IMR-90 (cell line): ENCODE measurements at regions not wholly inside any gene's neighbourhood (a gene's known extent, or its start where the extent isn't known, plus 50 kb on each side); places are given as distances from the start of the nearest gene placed in this dataset.

Experiments
- ATAC-seq: fragments of 200-7000 bp; cut with Tn5 transposase; 2 replicates; pipeline ENCODE4 v1.9.1; 2020; ENCODE audit warnings: low read depth, mild to moderate bottlenecking, moderate library complexity
- BruUV-seq: library from RNA; stranded (reverse); fragments of 400-500 nt; replicated peaks from 2 replicates; lab custom pipeline; 2021; lab: Mats Ljungman, UMichigan
- CTCF ChIA-PET: fragments of 300-600 bp; formaldehyde crosslinking; extraction: SDS; loops from one replicate; lab custom pipeline; 2021; ENCODE audit warnings: antibody characterized with exemption; lab: Yijun Ruan, JAX
- POLR2A ChIA-PET: fragments of 300-600 bp; sonication (Branson Sonifier 250); formaldehyde crosslinking; loops from one replicate; lab custom pipeline; 2022; ENCODE audit warnings: antibody characterized with exemption; ENCODE audit not compliant: unreplicated experiment; lab: Charles Lee
- DNase-seq: peaks from one replicate; pipeline ENCODE4 v3.0.0; 2013
- H2AFZ ChIP-seq: replicated peaks from 2 replicates; pipeline ENCODE3; 2013; ENCODE audit warnings: low read length, mild to moderate bottlenecking; ENCODE audit not compliant: poor library complexity
- H2AK5ac ChIP-seq: 2 replicates; pipeline ENCODE4 v1.6.1; 2013; ENCODE audit warnings: low read depth, low read length, inconsistent platforms
- H2AK9ac ChIP-seq: replicated peaks from 2 replicates; pipeline ENCODE3; 2013; ENCODE audit warnings: mild to moderate bottlenecking, low read depth, low read length, moderate library complexity; ENCODE audit not compliant: poor library complexity
- H2BK120ac ChIP-seq: 2 replicates; pipeline ENCODE4 v1.6.1; 2013; ENCODE audit warnings: low read depth, low read length, inconsistent platforms
- H2BK15ac ChIP-seq: 3 replicates; pipeline ENCODE4 v1.6.1; 2013; ENCODE audit warnings: low read depth, low read length, inconsistent platforms
- H2BK20ac ChIP-seq: 2 replicates; pipeline ENCODE4 v1.6.1; 2013; ENCODE audit warnings: low read depth, mild to moderate bottlenecking, inconsistent platforms, low read length, moderate library complexity
- H2BK5ac ChIP-seq: 2 replicates; pipeline ENCODE4 v1.6.1; 2013; ENCODE audit warnings: mild to moderate bottlenecking, low read depth, low read length, inconsistent platforms; ENCODE audit not compliant: poor library complexity, severe bottlenecking
- H3K14ac ChIP-seq: replicated peaks from 2 replicates; pipeline ENCODE4 v1.6.1; 2013; ENCODE audit warnings: low read depth, low read length, inconsistent platforms
- H3K18ac ChIP-seq: 2 replicates; pipeline ENCODE4 v1.6.1; 2013; ENCODE audit warnings: low read depth, low read length, control low read depth
- H3K23ac ChIP-seq: 2 replicates; pipeline ENCODE4 v1.6.1; 2013; ENCODE audit warnings: low read depth, low read length, inconsistent platforms
- H3K27ac ChIP-seq: 2 replicates; pipeline ENCODE4 v1.5.1; 2013; ENCODE audit warnings: mild to moderate bottlenecking, control low read depth, low read length; ENCODE audit not compliant: insufficient read depth
- H3K27me3 ChIP-seq: 2 replicates; pipeline ENCODE4 v1.6.1; 2013; ENCODE audit warnings: low read length; ENCODE audit not compliant: control insufficient read depth, insufficient read depth
- H3K36me3 ChIP-seq: 2 replicates; pipeline ENCODE4 v1.6.1; 2013; ENCODE audit warnings: low read length, mixed read lengths; ENCODE audit not compliant: control insufficient read depth, insufficient read depth
- H3K4ac ChIP-seq: 2 replicates; pipeline ENCODE4 v1.6.1; 2013; ENCODE audit warnings: low read depth, low read length, inconsistent platforms
- H3K4me1 ChIP-seq: 2 replicates; pipeline ENCODE4 v1.6.1; 2013; ENCODE audit warnings: low read length, mixed read lengths; ENCODE audit not compliant: control insufficient read depth, insufficient read depth
- H3K4me2 ChIP-seq: 2 replicates; pipeline ENCODE4 v1.6.1; 2013; ENCODE audit warnings: low read depth, mild to moderate bottlenecking, control low read depth, low read length, moderate library complexity
- H3K4me3 ChIP-seq: 2 replicates; pipeline ENCODE4 v1.5.1; 2013; ENCODE audit warnings: low read depth, mild to moderate bottlenecking, control low read depth, low read length, moderate library complexity; ENCODE audit not compliant: insufficient read depth
- H3K56ac ChIP-seq: 2 replicates; pipeline ENCODE4 v1.6.1; 2013; ENCODE audit warnings: low read length, inconsistent platforms; ENCODE audit not compliant: insufficient read depth; ENCODE audit errors: extremely low read depth
- H3K79me1 ChIP-seq, 2 experiments: 2 replicates each; pipeline ENCODE4 v1.6.1; 2013; ENCODE audit warnings: low read length in 2 of 2, inconsistent platforms in 1 of 2, low read depth in 1 of 2
- H3K9ac ChIP-seq: 2 replicates; pipeline ENCODE4 v1.6.1; 2013; ENCODE audit warnings: low read depth, low read length, control low read depth
- H3K9me1 ChIP-seq: 2 replicates; pipeline ENCODE4 v1.6.1; 2013; ENCODE audit warnings: low read length, inconsistent platforms; ENCODE audit not compliant: insufficient read depth
- H3K9me3 ChIP-seq: 2 replicates; pipeline ENCODE4 v1.6.1; 2013; ENCODE audit warnings: low read length; ENCODE audit not compliant: control insufficient read depth, insufficient read depth
- H4K20me1 ChIP-seq: 2 replicates; pipeline ENCODE4 v1.6.1; 2013; ENCODE audit warnings: low read length, inconsistent platforms; ENCODE audit not compliant: insufficient read depth
- H4K5ac ChIP-seq: 2 replicates; pipeline ENCODE4 v1.6.1; 2013; ENCODE audit warnings: mild to moderate bottlenecking, low read depth, low read length, control low read depth
- H4K8ac ChIP-seq, 2 experiments: 2 replicates each; pipeline ENCODE4 v1.6.1; 2013; ENCODE audit warnings: low read depth in 2 of 2, low read length in 2 of 2, control low read depth in 1 of 2, inconsistent platforms in 1 of 2
- H4K91ac ChIP-seq: 2 replicates; pipeline ENCODE4 v1.6.1; 2013; ENCODE audit warnings: low read depth, low read length, inconsistent platforms; ENCODE audit not compliant: insufficient read depth
- CEBPB ChIP-seq: IDR thresholded peaks from 2 replicates; pipeline ENCODE4 v1.6.1; 2012; ENCODE audit warnings: low read depth, low read length, improper control_type of control experiment
- CHD1 ChIP-seq: IDR thresholded peaks from 2 replicates; pipeline ENCODE4 v1.6.1; 2012; ENCODE audit warnings: low read depth, low read length, improper control_type of control experiment
- FOS ChIP-seq: fragments of 150-350 bp; IDR thresholded peaks from 2 replicates; pipeline ENCODE4 v1.6.1; 2016; ENCODE audit warnings: low read depth, low read length
- NFE2L2 ChIP-seq: fragments of 150-350 bp; IDR thresholded peaks from 2 replicates; pipeline ENCODE4 v1.6.1; 2016; ENCODE audit warnings: low read depth, mild to moderate bottlenecking, low read length
- RAD21 ChIP-seq: IDR thresholded peaks from 2 replicates; pipeline ENCODE4 v1.6.1; 2012; ENCODE audit warnings: low read length, improper control_type of control experiment
- RFX5 ChIP-seq: IDR thresholded peaks from 2 replicates; pipeline ENCODE4 v1.8.0; 2012; ENCODE audit warnings: low read depth, mild to moderate bottlenecking, low read length, moderate library complexity
- SMC3 ChIP-seq: fragments of 150-350 bp; IDR thresholded peaks from 2 replicates; pipeline ENCODE4 v1.6.1; 2016; ENCODE audit warnings: low read depth, mild to moderate bottlenecking, antibody characterized with exemption, low read length, moderate library complexity
- WGBS, 2 experiments: methylation state at CpG; one replicate each; pipeline versions ENCODE4 v1.1.5 to v1.1.7; 2013; ENCODE audit warnings: missing lambda C conversion rate in 2 of 2; ENCODE audit not compliant: insufficient read length in 1 of 2; ENCODE audit errors: extremely low coverage in 2 of 2; 5-methylcytosine and 5-hydroxymethylcytosine counted together
- dilution Hi-C: fragments of 300-500 bp; cut with HindIII; formaldehyde crosslinking; loops from one replicate; pipeline ENCODE4 v1.14.3; 2018; ENCODE audit warnings: low sequenced_read_pairs; ENCODE audit not compliant: unreplicated experiment
- in situ Hi-C: fragments of 300-500 bp; cut with MboI; formaldehyde crosslinking; loops from 3 replicates; pipeline ENCODE4 v1.14.3; 2019; ENCODE audit warnings: low sequenced_read_pairs, inconsistent platforms, mixed read lengths
- intact Hi-C: fragments of 100-400 bp; cut with micrococcal nuclease; formaldehyde crosslinking; loops from 2 replicates; pipeline ENCODE4 v1.10.0; 2022
- TF ChIP-seq, protein P1 (sequence below): conservative IDR thresholded peaks from 2 replicates; pipeline ENCODE4 v1.5.1; 2012; ENCODE audit warnings: mild to moderate bottlenecking, low read depth, low read length, improper control_type of control experiment
- TF ChIP-seq, protein P2 (sequence below): fragments of 150-350 bp; IDR thresholded peaks from 2 replicates; pipeline ENCODE4 v1.6.1; 2016; ENCODE audit warnings: low read depth, mild to moderate bottlenecking, low read length, moderate library complexity, borderline replicate concordance
- TF ChIP-seq, protein P3 (sequence below): fragments of 150-350 bp; IDR thresholded peaks from 2 replicates; pipeline ENCODE4 v1.6.1; 2017; ENCODE audit warnings: mild to moderate bottlenecking, antibody characterized with exemption, low read length, low read depth

DNA sequence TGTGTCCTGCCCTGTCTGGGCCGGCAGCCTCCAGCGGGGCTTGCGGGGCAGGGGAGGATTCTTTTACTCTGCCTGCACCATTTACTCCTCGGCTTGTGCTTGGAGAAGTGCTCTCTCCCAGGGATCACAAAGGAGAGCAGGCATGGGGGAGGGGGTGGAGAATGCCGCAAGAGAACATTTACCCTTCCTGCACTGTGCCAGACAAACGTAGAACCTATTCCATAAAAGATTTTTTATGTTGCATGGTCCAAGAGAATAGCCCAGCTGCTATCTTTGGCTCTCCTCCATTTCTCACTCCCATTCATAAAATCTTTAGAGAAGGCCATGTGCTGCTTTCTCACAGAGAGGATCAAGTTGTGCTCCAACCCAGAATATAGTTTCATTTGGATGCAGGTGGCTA, 159.4 kb downstream of the SPTSSA start:
- no peak overlapping the region for H2AK5ac ChIP-seq
- DNase-seq (no peak), ATAC-seq (no peak)
- TF ChIP-seq RFX5 (no peak), CEBPB (no peak), CHD1 (no peak), FOS (no peak), RAD21 (no peak), NFE2L2 (no peak), SMC3 (no peak)
- TF ChIP-seq, protein P1, sequence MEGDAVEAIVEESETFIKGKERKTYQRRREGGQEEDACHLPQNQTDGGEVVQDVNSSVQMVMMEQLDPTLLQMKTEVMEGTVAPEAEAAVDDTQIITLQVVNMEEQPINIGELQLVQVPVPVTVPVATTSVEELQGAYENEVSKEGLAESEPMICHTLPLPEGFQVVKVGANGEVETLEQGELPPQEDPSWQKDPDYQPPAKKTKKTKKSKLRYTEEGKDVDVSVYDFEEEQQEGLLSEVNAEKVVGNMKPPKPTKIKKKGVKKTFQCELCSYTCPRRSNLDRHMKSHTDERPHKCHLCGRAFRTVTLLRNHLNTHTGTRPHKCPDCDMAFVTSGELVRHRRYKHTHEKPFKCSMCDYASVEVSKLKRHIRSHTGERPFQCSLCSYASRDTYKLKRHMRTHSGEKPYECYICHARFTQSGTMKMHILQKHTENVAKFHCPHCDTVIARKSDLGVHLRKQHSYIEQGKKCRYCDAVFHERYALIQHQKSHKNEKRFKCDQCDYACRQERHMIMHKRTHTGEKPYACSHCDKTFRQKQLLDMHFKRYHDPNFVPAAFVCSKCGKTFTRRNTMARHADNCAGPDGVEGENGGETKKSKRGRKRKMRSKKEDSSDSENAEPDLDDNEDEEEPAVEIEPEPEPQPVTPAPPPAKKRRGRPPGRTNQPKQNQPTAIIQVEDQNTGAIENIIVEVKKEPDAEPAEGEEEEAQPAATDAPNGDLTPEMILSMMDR = no peak
- TF ChIP-seq, protein P2, sequence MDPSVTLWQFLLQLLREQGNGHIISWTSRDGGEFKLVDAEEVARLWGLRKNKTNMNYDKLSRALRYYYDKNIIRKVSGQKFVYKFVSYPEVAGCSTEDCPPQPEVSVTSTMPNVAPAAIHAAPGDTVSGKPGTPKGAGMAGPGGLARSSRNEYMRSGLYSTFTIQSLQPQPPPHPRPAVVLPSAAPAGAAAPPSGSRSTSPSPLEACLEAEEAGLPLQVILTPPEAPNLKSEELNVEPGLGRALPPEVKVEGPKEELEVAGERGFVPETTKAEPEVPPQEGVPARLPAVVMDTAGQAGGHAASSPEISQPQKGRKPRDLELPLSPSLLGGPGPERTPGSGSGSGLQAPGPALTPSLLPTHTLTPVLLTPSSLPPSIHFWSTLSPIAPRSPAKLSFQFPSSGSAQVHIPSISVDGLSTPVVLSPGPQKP = no peak
- TF ChIP-seq, protein P3, sequence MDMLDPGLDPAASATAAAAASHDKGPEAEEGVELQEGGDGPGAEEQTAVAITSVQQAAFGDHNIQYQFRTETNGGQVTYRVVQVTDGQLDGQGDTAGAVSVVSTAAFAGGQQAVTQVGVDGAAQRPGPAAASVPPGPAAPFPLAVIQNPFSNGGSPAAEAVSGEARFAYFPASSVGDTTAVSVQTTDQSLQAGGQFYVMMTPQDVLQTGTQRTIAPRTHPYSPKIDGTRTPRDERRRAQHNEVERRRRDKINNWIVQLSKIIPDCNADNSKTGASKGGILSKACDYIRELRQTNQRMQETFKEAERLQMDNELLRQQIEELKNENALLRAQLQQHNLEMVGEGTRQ = no peak
- no peaks in the 10 kb centered on the region for H3K79me1 ChIP-seq
- H4K20me1 ChIP-seq = no peaks in the 10 kb centered on the region
- H2AFZ ChIP-seq = no peak overlapping the region
- ChIA-PET POLR2A (no interaction called here), CTCF (no interaction called here)
- H4K8ac ChIP-seq = no peak overlapping the region
- no TSS peak for BruUV-seq
- H3K4ac ChIP-seq = no peak overlapping the region
- no peak overlapping the region for H2BK20ac ChIP-seq
- H3K18ac ChIP-seq = no peak overlapping the region
- H3K4me2 ChIP-seq = no peak overlapping the region
- no peak overlapping the region for H3K4me3 ChIP-seq
- no peak overlapping the region for H4K91ac ChIP-seq
- H4K5ac ChIP-seq = no peak overlapping the region
- H3K9ac ChIP-seq = no peak overlapping the region
- no peak overlapping the region for H3K14ac ChIP-seq
- intact Hi-C loops = loop anchor here (5.0 kb wide), 1 partner anchor 1725 kb away; no protein-coding TSS in a partner anchor
- H3K9me3 ChIP-seq = no peaks in the 10 kb centered on the region
- WGBS, 2 experiments = no CpG with 5 or more reads among the region's 6 CpGs
- H3K4me1 ChIP-seq = no peaks in the 10 kb centered on the region
- no peak overlapping the region for H2BK120ac ChIP-seq
- H2AK9ac ChIP-seq = no peak overlapping the region
- no peak overlapping the region for H3K56ac ChIP-seq
- H2BK5ac ChIP-seq = no peak overlapping the region
- dilution Hi-C loops = no loop called here
- H3K27ac ChIP-seq = no peak overlapping the region
- H3K9me1 ChIP-seq = no peaks in the 10 kb centered on the region
- H3K36me3 ChIP-seq = no peaks in the 10 kb centered on the region
- no peak overlapping the region for H3K23ac ChIP-seq
- no peaks in the 10 kb centered on the region; the same call in none of the 2 replicates for H3K27me3 ChIP-seq
- no peak overlapping the region for H2BK15ac ChIP-seq
- in situ Hi-C loops = no loop called here
